ENCODE measurements at regions not wholly inside any gene's neighbourhood (a gene's known extent, or its start where the extent isn't known, plus 50 kb on each side); places are given as distances from the start of the nearest gene placed in this dataset.
"Not testable (repeated sequence)": the region's sequence is repeated elsewhere in the genome, so short reads cannot be mapped to it uniquely, and the experiment has no call there.

DNA sequence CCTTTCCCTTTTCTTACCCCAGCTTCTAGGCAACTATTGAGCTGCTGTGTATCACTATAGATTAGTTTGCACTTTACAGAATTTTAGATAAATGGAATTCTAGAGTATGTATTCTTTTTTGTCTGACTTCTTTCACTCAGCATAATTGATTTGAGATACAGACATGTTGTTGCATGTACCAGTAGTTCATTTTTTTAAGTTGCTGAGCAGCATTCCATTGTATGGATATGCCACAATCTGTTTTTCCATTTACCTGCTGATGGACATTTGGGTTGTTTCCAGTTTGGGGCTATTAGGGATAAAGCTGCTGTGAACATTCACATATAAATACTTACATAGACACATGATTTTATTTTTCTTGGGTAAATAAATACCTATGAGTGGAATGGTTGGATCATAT lies 135.7 kb downstream of the IGF1 start:
- no peak for DNase-seq

DNA sequence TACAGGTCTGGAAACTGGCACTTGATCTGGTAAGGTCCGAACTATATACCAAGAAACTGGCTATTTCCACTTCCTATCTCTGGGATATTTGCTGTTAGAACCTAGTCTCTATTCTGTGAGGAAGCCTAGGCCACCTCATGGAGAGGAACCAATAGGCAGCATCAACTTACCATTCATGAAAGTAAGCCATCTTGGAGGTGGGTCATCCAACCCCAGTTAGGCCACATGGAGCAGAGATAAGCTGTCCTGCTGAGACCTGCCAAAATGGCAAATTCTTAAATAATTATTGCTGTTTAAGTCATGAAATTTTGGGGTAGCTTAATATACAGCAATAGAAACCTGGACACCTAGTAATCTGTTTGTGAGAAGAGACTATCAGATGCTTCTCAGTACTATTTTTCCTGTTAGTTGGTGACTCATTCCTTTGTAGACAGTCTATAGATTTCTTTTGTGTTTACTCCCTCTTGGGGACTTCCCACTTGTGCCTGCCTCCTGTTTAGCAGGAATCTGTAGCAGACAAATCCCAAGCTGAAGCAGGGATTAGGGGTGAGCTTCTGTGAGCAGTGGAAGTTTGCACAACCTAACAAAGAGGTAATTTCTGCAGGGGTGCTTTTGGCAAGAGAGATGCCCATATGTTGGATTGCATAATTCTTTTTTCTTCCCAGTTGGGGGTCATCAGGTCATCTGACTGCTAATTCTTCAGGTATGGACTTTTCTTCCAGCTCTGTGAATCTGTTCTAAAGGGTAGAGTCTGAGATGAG lies 136.8 kb downstream of the IGF1 start:
- DNase-seq, result no peak

DNA sequence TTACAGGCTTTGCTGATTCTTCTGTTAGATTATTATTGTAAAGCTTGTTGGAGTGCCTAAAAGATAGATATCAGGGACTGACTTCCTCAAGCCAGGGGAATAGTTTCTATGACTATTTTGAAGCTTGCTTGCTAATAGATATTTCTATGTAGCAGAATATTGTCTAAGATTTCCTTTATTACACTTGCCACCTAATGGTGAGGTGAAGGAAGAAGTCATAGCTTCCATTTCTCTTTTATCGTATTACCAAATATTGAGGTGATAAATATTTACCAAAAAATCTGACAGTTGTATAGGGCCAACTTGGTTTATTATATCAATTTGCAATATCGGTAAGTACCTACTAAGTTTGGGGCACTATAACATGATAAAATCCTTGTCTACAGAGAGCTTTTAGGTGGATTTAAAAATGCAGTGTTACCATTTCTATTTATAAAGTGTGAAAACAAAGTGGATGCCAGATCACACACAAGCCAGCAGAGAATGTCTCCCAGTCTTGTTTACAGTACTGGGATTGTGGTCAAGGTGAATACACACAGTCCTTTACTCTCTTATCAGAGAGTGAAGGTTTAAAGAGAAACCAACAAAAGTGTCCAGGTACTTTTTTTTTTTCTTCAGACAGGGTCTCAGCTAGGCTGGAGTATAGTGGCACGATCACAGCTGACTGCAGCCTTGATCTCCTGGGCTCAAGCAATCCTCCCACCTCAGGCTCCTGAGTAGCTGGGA lies 137.9 kb downstream of the IGF1 start:
- no peak for DNase-seq

DNA sequence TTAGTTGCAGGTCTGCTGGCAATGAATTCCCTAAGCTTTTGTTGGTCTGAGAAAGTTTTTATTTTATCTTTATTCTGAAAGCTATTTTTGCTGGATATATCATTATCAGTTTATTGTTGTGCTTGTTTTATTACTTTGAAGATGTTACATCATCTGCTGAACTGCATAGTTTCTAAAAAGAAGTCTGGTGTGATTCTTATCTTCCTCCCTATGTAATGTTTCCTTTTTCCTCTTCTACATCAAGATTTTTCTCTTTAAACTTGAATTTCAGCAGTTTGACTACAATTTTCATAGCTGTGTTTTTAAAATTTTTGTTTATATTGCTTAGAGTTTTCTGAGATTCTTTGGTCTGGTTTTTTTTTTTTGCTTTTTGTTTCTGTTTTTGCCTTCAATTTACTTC lies 137.1 kb upstream of the PMCH start:
- DNase-seq, result no peak

DNA sequence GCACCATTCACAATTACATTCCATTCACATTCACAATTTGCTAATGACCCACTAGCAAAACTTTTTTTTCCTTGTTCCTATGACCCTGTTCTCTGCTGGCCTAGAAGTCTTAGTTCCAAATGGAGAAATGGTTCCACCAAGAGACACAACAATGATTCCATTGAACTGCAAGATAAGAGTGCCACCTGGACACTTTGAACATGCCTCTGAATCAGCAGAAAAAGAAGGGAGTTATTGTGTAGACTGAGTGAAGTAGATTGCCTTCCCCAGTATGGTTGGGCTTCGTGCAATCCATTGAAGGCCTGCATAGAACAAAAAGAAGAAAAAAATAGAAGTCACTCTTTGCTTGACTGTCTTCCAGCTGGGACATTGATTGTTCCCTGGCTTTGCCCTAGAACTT lies 133.8 kb upstream of the PMCH start:
- DNase-seq, result no peak

DNA sequence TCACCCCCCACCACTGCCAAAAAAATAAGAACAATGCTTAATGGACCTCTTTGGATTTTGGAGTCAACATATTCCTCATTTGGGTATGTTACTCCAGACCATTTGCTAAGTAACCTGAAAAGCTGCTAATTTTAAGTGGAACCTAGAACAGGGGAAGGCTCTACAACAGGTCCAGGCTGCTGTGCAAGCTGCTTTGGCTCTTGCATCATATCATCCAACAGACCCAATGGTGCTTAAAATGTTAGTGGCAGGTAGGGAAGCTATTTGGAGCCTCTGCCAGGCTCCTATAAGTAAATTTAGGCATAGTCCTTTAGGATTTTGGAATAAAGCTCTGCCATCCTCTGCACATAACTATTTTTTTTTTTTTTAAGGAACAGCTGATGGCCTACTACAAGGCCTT lies 132.2 kb upstream of the PMCH start:
- no peak for DNase-seq

DNA sequence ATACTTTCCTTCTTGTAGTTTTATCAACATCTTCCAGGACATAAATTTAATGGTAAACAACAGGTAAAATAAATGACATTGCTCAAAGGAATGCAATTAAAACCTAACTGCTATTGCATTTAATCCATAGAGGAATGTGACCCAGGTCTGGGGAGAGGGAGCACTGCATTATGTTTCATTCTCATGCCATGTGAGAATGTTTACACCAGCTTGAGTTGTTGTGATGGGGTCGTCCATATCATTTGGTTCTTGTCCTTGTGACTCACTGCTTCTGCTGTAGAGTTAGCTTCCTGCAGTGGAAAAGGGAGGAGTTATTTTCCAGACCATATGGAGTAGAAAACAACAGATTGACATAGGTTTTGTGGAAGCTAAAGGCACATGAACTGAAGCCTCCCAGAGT lies 129.3 kb upstream of the PMCH start:
- DNase-seq, result no peak

DNA sequence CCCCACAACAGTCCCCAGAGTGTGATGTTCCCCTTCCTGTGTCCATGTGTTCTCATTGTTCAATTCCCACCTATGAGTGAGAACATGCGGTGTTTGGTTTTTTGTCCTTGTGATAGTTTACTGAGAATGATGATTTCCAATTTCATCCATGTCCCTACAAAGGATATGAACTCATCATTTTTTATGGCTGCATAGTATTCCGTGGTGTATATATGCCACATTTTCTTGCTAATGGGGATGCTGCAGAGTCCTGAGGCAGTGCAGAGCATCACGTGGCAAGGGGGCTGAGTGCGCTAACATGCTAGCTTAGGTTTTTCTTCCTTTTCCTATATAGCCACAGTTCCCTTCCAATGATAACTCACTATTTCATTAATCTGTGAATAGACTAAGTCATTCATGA lies 127.5 kb upstream of the PMCH start:
- not testable (repeated sequence) for DNase-seq

DNA sequence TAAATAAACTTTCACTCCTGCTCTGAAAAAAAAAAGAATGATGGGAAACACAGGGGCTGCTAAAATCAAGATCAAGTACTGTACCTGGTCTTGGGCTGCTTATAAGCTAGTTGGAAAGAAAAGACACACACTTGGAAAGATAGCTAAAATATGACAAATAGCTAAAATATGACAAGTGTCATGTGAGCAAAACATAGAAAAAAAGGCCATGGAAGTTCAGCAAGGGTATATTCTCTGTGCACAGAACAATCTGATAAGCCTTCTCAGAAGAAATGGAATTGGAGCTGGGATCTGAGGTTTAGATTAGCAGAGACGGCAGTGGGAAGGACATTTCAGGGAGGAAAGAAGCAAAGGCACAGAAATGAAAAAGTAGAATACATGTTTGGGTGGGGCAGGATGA lies 126.2 kb upstream of the PMCH start:
- DNase-seq, result no peak

DNA sequence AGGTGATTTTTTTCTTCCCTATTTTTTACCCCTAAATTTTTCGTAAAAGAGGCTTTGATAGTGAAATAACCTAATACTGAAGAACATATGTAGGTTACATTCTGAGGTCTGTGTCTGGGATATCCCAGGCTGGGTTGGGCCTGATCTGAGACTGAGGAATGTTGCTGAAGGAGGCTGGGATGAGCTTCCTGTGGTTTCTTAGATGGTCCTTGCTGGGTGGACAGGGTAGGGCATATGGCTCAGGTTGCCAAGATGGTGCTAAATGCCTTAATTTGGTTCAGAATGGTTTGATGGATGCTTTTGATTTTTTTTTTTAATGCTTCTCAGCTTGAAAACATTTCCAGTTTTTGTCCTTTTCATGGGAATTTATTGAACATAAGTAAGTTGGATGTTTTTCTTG lies 124.6 kb upstream of the PMCH start:
- DNase-seq, result no peak

DNA sequence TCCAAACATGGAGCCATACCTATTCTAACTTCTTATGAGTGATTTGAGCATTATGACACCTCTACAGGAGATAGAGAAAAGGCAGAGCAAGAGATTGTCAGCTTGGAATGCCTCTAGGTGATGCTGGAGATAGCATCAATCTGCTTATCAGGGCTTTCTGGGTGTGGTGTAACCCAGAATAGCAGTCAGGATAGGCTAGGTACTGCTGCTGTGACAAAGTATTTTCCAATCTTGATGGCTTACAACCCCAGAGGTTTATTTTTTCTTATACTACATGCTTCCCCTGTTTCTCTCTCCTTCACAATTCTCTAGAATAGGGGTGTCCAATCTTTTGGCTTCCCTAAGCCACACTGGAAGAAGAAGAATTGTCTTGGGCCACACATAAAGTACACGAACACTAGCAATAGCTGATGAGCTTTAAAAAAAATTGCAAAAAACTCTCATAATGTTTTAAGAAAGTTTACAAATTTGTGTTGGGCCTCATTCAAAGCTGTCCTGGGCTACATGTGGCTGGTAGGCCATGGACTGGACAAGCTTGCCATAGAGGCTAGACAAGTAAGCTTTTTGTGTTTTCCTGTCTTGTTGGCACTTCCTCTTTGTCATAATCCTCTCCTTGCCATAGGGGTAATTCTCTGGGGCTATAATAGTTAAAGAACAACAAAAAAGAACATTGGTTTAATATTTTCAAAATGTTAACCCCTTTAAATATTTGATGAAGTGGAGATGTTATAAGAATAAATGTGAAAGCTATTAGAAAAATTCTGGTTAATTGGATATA lies 123.9 kb upstream of the PMCH start:
- no peak for DNase-seq

DNA sequence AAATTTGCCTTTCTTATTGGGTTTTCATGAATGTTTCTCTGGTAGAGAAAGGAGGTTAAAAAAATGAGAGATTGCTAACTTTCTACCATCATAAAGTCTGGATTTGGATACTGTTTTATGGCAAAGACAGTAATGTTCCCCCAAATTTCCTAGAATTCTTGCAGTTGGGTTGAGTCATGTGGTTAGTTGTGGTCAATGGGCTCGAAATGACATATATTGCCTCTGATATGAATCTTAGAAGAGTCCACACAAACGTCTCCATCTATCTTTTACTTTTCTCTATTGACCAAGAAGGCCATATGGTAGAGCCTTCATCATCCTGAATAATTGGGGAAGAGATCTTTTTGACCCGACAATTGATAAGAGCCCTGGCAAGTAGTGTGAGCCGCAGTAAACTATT lies 119.5 kb upstream of the PMCH start:
- peak; percentile 4 for DNase-seq

DNA sequence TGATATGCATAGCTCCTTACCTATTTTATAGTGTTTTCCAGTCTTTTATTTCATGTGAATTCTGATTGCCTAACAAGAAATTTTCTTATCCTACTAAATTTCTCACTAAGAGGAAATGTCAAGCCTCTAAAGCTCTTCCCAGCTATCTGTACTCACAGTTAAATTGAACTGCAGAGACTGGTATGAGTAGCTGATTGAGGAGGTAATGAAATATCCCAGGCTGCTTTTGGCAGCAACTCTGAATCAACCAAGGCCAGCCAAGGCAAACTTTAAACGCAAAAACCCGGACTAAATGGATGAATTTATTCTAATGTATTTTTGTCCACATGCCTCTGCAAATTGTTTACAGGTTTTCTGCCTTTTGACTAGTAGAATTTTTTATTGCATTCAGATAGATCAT lies 119.1 kb upstream of the PMCH start:
- no peak for DNase-seq

DNA sequence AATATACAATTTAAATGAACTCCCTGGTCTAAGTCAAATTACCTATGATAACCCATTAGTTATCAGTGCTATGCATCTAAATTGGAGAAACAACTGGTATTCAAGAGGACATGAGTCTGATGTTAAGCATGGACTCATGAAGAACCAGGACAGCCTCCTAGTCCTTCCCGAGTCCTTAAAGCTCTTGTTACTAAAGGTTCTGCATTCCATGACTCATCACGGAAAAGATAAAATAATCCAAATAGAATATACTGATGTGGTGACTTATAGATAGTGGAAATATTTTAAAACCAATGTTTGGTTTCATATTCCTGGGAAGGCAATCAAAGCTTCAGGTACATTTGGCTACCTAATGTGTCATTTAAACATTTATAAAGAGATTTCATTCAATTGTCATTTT lies 117.2 kb upstream of the PMCH start:
- no peak for DNase-seq

DNA sequence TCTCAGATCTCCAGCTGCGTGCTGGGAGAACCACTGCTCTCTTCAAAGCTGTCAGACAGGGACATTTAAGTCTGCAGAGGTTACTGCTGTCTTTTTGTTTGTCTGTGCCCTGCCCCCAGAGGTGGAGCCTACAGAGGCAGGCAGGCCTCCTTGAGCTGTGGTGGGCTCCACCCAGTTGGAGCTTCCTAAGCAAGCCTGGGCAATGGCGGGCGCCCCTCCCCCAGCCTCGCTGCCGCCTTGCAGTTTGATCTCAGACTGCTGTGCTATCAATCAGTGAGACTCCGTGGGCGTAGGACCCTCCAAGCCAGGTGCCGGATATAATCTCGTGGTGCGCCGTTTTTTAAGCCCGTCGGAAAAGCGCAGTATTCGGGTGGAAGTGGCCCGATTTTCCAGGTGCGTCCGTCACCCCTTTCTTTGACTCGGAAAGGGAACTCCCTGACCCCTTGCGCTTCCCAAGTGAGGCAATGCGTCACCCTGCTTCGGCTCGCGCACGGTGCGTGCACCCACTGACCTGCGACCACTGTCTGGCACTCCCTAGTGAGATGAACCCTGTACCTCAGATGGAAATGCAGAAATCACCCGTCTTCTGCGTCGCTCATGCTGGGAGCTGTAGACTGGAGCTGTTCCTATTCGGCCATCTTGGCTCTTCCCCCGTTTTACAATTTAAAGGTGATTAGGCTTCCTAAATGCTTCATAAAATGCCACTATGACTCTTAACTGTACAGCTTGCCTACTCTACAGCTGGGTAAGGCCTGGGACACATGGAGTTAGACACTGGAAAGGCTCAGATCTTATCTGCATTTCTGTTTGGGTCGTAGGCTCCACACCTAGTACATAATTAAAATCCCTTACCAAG lies 115.7 kb upstream of the PMCH start:
- not testable (repeated sequence) for DNase-seq

DNA sequence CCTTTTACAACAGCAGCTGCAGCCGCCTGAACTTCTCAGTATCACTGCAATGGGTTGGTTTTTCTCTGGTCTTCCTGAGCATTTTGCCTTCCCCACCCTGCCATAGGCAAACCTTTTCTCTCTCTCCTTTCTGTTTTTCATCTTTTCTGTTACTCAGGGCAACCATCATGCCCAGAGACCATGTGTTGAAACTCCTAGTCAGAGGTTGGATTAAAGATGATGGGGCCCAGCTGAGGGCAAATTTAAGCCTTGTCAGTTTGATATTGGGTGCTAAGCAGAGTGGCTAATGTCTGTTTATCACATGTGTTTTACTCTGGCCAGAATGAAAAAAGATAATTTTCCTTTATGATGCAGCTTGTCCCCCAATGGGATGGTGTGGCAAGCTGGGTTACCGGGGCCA lies 107.9 kb upstream of the PMCH start:
- no peak for DNase-seq

DNA sequence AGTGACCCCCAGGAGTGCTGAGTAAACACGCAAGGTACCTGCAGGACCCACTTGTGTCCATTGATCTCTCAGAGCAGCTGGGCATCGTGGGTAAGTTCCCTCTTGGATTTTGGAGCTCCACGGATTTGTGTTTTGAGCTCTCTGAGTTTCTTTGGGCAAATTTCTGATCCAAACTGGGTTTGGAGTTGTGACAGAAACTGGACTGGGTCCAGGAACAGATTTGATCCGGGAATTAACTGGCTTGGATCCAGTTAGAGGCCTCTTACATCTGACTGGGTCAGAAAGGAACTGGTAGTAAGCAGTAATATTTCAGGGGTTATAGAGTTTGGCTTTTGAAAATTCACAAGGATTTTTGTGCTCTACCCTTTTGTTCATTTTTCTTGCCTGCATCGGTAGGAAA lies 107.0 kb upstream of the PMCH start:
- DNase-seq, result not testable (repeated sequence)

DNA sequence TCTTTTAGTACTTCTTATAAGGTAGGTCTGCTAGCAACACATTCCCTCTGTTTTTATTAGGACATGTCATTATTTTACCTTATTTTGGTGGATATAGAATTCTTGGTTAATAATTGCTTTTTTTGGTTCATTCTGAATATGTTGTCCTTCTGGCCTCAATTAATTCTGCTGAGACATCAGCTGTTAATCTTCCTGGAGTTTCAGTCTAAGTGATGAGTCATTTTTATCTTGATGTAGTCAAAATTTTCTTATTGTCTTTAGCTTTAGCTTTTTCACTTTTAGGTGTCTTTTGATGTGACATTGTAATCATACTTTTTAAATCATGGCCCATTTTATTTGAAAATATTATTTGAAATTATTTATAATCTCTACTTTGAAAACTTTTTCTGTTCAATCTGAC lies 104.9 kb upstream of the PMCH start:
- DNase-seq, result peak; percentile 14

DNA sequence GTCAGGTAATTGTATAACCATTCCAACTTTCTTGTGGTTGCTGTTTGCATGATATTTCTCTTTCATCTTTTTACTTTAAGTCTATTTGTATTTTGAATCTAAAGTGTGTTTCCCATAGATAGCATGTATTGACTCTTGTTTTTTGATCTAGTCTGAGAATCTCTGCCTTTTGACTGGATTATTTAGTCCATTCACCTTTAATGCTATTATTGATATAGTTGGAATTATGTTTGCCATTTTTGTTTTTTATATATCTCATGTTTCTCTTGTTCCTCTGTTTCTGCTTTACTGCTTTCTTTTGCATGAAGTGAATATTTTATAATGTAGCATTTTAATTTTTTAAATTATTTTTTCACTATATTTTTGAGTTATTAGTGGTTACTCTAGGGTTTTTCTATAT lies 103.9 kb upstream of the PMCH start:
- DNase-seq, result no peak

DNA sequence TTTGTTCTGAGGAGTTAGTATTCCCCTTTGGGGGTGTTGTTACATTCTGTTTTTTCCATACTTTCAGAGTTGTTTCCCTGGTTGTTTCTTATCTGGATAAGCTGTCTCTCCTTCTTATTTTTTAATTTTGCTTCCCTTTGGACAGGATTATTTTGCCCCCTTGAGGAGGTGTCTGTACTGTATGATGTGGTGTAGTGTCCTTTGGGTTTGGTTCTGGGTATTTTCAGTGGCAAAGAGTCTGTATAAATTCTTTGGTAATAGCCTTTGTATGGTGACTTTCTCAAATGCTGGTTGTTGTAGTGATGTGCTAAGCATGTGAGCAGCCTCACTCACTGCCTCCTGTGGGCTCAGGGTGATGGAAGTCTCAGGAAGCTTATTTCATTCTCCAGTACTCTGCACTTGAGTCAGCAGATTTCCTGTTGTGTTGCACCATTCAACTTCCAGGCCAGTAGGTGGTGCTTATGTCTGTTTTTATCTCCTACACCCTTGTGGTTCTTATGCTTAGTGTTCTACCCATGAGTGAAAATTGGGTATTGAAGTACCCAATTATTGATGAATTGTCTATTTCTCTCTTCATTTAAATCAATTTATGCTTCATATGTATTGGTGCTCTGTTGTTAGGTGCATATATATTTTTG lies 103.3 kb upstream of the PMCH start:
- peak; percentile 72 for DNase-seq

DNA sequence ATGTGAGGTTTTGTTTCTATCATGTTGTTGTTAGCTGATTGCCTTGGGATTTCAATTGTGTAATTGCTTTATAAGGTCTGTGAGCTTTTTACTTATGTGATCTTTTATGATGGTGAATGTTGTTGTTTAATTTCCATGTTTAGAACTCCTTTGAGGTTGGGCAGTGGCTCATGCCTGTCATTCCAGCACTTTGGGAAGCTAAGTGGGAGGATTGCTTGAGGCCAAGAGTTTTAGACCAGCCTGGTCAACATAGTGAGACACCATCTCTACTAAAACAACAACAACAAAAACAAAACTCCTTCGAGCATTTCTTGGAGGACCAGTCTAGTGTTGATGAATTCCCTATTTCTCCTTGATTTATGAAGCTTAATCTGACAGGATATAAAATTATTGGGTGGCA lies 102.1 kb upstream of the PMCH start:
- no peak for DNase-seq

DNA sequence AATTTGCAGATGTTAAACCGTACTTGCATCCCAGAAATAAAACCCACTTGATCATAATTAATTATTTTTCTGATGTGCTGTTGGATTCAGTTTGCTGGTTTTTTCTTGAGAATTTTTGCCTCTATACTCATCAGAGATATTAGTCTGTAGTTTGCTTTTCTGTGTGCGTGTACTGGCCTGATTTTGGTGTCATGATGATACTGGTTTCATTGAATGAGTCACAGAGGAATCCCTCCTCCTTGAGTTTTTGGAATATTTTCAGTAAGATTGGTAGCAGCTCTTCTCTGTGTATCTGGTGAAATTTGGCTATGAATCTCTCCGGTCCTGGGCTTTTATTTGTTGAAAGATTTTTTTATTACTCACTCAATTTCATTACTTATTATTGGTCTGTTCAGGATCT lies 100.4 kb upstream of the PMCH start:
- no peak for DNase-seq

DNA sequence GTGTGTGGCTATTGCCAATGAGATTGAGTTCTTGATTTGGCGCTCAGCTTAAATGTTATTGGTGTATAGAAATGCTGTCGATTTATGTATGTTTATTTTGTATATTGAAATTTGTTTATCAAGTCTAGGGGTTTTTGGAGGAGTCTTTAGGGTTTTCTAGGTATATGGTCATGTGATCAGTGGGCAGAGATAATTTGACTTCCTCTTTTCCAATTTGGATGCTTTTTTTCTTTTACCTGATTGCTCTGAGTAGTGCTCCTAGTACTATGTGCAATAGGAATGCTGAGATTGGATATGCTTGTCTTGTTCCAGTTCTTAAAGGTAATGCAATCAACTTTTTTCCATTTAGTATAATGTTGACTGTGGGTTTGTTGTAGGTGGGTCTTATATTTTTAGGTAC lies 99.8 kb upstream of the PMCH start:
- no peak for DNase-seq
